T-helper 1 cell treated with Interleukin-12 subunit alpha and Interleukin-12 subunit beta and Interleukin-4 antibody, amounts not matched to agents 30 μg/mL and 1 μg/mL, for 36 hours (primary cell): ENCODE measurements at regions not wholly inside any gene's neighbourhood (a gene's known extent, or its start where the extent isn't known, plus 50 kb on each side); places are given as distances from the start of the nearest gene placed in this dataset.

Experiments
- H3K27ac Mint-ChIP-seq: one replicate; pipeline ENCODE4 v1.8.0; 2021; ENCODE audit warnings: mild to moderate bottlenecking, mixed read lengths
- H3K27me3 Mint-ChIP-seq: one replicate; pipeline ENCODE4 v1.8.0; 2021; ENCODE audit warnings: low read depth, mixed read lengths
- H3K36me3 Mint-ChIP-seq: one replicate; pipeline ENCODE4 v1.8.0; 2021; ENCODE audit warnings: low read depth, mixed read lengths
- H3K4me1 Mint-ChIP-seq: one replicate; pipeline ENCODE4 v1.8.0; 2021; ENCODE audit warnings: low read depth, mixed read lengths
- H3K4me3 Mint-ChIP-seq: one replicate; pipeline ENCODE4 v1.8.0; 2021; ENCODE audit warnings: mild to moderate bottlenecking, moderate library complexity, mixed read lengths
- H3K9me3 Mint-ChIP-seq: one replicate; pipeline ENCODE4 v1.8.0; 2021; ENCODE audit warnings: mixed read lengths

GRCh38 chr6:1136415-1136774, 175.5 kb upstream of the FOXQ1 start:
- Mint-ChIP-seq H3K27me3 (peaks cover 6% of the 10 kb centered on the region), H3K36me3 (no peaks in the 10 kb centered on the region), H3K4me1 (no peaks in the 10 kb centered on the region), H3K27ac (no peak overlapping the region), H3K4me3 (no peak overlapping the region), H3K9me3 (no peaks in the 10 kb centered on the region)

DNA sequence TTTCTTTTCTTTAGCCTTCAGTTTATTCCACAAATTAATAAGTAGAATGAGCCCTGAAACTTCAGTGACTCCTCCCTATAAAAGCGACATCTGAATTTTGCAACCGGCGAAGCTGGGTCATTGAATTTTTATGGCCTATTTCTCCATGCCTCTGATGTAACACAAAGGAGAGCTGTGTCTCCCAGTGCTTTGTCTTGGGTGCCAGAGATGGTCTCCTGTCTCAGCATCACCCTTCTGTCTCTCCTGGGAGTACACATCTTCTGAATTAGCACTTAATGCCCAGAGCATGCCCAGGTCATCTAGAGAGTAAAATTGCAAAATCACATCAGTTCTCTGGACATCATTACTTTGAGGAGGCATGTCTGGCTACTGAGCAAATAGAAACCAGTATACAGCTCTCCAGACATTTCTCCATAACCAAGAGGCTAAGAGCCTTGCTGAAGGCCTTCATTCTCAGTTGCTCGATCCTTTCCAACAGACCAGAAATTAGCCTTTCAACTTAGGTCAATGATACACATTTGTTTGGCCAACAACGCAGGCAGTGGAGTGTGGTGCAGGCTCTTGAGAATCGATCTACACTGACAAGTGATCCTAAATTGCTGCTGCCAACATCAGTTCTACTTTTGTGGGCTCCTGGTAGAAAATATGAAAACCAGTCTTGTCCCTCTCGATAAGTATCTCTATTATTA, 176.0 kb upstream of the FOXQ1 start:
- no peak overlapping the region for H3K27ac Mint-ChIP-seq
- peaks cover 6% of the 10 kb centered on the region for H3K27me3 Mint-ChIP-seq
- H3K9me3 Mint-ChIP-seq = no peaks in the 10 kb centered on the region
- H3K4me3 Mint-ChIP-seq = no peak overlapping the region
- H3K36me3 Mint-ChIP-seq = no peaks in the 10 kb centered on the region
- no peaks in the 10 kb centered on the region for H3K4me1 Mint-ChIP-seq

DNA sequence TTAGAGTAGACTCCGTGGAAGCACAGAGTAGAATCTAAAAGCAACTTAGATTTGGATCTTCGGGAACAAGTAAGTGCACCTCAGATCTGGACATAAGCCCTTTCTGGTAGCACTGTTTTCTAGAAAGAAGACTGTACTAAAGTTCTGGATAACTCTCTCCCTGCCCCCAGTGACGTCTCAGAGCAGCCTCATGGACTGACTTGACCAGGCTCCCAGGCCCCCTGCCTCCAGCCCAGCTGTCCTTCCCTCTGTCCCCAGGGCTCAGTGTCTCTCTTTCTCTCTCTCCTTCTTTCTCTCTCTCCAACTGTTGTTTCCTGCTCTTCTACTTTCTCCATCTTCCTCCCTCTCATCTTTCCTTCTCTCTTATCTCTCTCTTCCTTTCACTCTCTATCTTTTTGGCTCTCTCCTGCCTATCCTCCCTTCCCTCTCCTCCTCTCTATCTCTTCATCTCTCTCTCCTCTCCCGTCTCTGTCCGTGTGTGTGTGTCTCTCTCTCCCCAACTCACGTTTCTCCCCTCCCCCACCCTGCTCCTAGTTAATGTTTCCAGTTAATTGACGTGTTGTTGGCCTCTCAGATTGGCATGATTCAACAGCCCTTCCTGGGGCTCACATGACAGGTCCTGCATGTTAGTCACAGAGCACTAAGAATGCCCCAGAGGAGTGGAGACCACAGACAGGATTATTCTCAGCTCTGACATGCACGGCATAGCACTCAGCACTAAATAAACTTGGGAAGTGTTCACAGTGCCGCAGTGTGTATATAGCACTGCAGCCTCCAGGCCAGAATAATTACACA, 180.4 kb upstream of the FOXQ1 start:
- Mint-ChIP-seq H3K27me3 (peaks cover 6% of the 10 kb centered on the region), H3K4me1 (no peaks in the 10 kb centered on the region), H3K4me3 (no peak overlapping the region), H3K27ac (no peak overlapping the region), H3K36me3 (no peaks in the 10 kb centered on the region), H3K9me3 (no peaks in the 10 kb centered on the region)

DNA sequence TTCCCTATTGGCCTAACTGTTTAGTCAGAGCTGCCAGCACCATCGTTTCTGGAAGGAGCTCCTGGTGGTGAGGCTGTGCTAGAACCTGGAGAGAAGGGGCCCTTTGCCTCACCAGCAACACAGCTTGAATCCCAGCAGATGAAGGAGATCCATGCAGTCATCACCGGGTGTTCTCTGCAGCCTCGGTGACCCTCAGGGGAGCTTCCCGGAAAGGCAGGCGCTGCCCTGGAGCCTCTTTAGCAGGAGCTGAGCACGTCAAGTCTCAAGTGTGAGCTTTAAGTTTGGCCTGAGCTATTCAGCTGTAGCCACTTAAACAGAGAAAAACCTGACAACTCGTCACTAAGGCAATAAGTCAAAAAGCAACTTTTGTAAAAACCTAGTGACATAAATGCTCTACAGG, 181.2 kb upstream of the FOXQ1 start:
- no peak overlapping the region for H3K4me3 Mint-ChIP-seq
- no peaks in the 10 kb centered on the region for H3K9me3 Mint-ChIP-seq
- H3K27ac Mint-ChIP-seq = no peak overlapping the region
- H3K36me3 Mint-ChIP-seq = no peaks in the 10 kb centered on the region
- no peaks in the 10 kb centered on the region for H3K4me1 Mint-ChIP-seq
- H3K27me3 Mint-ChIP-seq = peaks cover 6% of the 10 kb centered on the region

- H3K27me3 Mint-ChIP-seq = peaks cover 6% of the 10 kb centered on the region
- no peaks in the 10 kb centered on the region for H3K36me3 Mint-ChIP-seq
- no peak overlapping the region for H3K27ac Mint-ChIP-seq
- H3K4me3 Mint-ChIP-seq = no peak overlapping the region
- H3K4me1 Mint-ChIP-seq = no peaks in the 10 kb centered on the region
- H3K9me3 Mint-ChIP-seq = no peaks in the 10 kb centered on the region
Observed at GRCh38 chr6:1129131-1129530, 182.8 kb upstream of the FOXQ1 start.

GRCh38 chr6:1127597-1128288, 184.2 kb upstream of the FOXQ1 start:
- Mint-ChIP-seq H3K27ac (no peak overlapping the region), H3K27me3 (peaks cover 1% of the 10 kb centered on the region), H3K9me3 (no peaks in the 10 kb centered on the region), H3K4me3 (no peak overlapping the region), H3K36me3 (no peaks in the 10 kb centered on the region), H3K4me1 (no peaks in the 10 kb centered on the region)

DNA sequence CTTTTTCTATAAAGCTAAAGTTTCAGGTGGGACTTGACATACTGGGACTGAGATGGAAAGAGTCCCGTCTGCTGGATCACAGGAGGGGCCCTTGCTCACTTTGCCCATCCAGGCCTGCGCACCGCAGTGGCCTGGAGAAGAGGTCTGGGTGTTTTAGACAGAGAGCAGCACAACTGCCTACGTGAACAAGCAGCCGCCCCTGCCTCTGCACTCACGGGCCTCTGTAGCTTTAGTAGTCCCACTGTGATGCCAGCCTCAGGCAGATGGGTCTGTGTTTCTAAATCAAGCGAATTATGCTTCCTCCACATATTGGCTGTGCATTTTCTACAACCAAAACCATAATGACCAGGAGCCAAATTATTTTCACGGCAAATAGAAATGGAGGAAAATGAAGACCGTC, 184.8 kb upstream of the FOXQ1 start:
- Mint-ChIP-seq H3K27ac (no peak overlapping the region), H3K36me3 (no peaks in the 10 kb centered on the region), H3K4me1 (no peaks in the 10 kb centered on the region), H3K4me3 (no peak overlapping the region), H3K27me3 (no peaks in the 10 kb centered on the region), H3K9me3 (no peaks in the 10 kb centered on the region)

GRCh38 chr6:1126036-1126435, 185.9 kb upstream of the FOXQ1 start:
- Mint-ChIP-seq H3K9me3 (no peaks in the 10 kb centered on the region), H3K36me3 (no peaks in the 10 kb centered on the region), H3K27me3 (no peaks in the 10 kb centered on the region), H3K4me1 (no peaks in the 10 kb centered on the region), H3K27ac (no peak overlapping the region), H3K4me3 (no peak overlapping the region)

DNA sequence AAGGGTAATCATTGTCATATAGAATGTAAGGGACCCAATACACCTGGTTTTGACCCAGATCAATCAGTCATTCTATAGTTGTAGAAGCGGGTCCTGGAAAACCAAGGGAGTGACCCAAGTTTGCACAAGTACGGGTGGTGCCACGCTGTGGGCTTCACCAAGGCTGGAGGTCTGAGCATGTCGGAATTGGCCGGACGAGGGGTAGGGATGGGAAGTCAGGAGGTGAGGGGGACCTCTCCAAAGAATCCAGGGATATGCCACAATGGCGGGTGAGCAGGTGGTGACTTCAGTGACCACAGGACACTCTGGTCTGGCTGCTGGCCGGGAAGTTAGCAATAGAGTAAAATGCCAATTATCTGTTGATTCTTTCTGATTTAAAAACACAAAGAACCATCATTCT, 186.6 kb upstream of the FOXQ1 start:
- no peak overlapping the region for H3K4me3 Mint-ChIP-seq

DNA sequence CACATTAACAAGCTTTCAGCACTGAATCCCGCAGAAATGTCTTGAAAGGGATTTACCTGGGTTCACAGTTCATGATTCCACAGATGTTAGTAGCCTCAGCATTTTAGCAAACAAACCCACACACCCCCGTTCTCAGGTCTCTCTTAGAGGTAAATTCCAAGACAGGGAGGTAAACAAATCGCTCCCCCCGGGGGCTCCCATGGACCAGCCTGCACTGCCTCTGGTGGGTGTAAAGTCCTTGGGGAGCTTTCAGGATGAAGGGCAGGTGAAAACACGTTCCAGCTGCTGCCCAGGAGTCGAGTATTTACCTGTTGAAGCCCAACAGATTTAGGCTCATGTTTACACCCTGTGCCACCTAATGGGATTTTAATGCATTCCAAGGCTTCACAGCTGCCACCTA, 187.0 kb upstream of the FOXQ1 start:
- Mint-ChIP-seq H3K9me3 (no peaks in the 10 kb centered on the region), H3K27ac (no peak overlapping the region), H3K36me3 (no peaks in the 10 kb centered on the region), H3K27me3 (no peaks in the 10 kb centered on the region), H3K4me1 (no peaks in the 10 kb centered on the region), H3K4me3 (no peak overlapping the region)

More for the DNA sequence above, 186.6 kb upstream of the FOXQ1 start:
- H3K27ac Mint-ChIP-seq = no peak overlapping the region
- no peaks in the 10 kb centered on the region for H3K36me3 Mint-ChIP-seq
- H3K9me3 Mint-ChIP-seq = no peaks in the 10 kb centered on the region
- no peaks in the 10 kb centered on the region for H3K27me3 Mint-ChIP-seq
- H3K4me1 Mint-ChIP-seq = no peaks in the 10 kb centered on the region

- Mint-ChIP-seq H3K27me3 (peaks cover 6% of the 10 kb centered on the region), H3K36me3 (no peaks in the 10 kb centered on the region)
Observed at GRCh38 chr6:1123386-1124375, 188.2 kb upstream of the FOXQ1 start.

GRCh38 chr6:1122083-1122482, 189.8 kb upstream of the FOXQ1 start:
- Mint-ChIP-seq H3K4me1 (no peaks in the 10 kb centered on the region), H3K9me3 (no peaks in the 10 kb centered on the region), H3K36me3 (no peaks in the 10 kb centered on the region), H3K27ac (no peak overlapping the region), H3K27me3 (peaks cover 6% of the 10 kb centered on the region), H3K4me3 (no peak overlapping the region)

More at GRCh38 chr6:1123386-1124375, 188.2 kb upstream of the FOXQ1 start:
- Mint-ChIP-seq H3K4me1 (no peaks in the 10 kb centered on the region), H3K27ac (no peak overlapping the region), H3K4me3 (no peak overlapping the region), H3K9me3 (no peaks in the 10 kb centered on the region)

GRCh38 chr6:1118287-1118647, 193.6 kb upstream of the FOXQ1 start:
- Mint-ChIP-seq H3K27ac (no peak overlapping the region), H3K36me3 (no peaks in the 10 kb centered on the region), H3K4me3 (no peak overlapping the region), H3K4me1 (no peaks in the 10 kb centered on the region), H3K9me3 (no peaks in the 10 kb centered on the region), H3K27me3 (peaks cover 9% of the 10 kb centered on the region)
